Neural progenitor cell (in vitro differentiated cells): ENCODE measurements at regions not wholly inside any gene's neighbourhood (a gene's known extent, or its start where the extent isn't known, plus 50 kb on each side); places are given as distances from the start of the nearest gene placed in this dataset.

ENCODE experiments used
- CTCF ChIP-seq: fragments of 200-600 bp; sonication (generic); IDR thresholded peaks from 2 replicates; pipeline ENCODE4 v1.5.1; 2017; ENCODE audit warnings: antibody characterized with exemption, mild to moderate bottlenecking
- EZH2 ChIP-seq: fragments of 200-600 bp; sonication (generic); IDR thresholded peaks from 2 replicates; pipeline ENCODE4 v1.6.1; 2017; ENCODE audit warnings: antibody characterized with exemption, mild to moderate bottlenecking, moderate library complexity
- EZH2phosphoT487 ChIP-seq: fragments of 200-600 bp; sonication (generic); IDR thresholded peaks from 2 replicates; pipeline ENCODE4 v1.6.1; 2017; ENCODE audit warnings: antibody characterized with exemption

GRCh38 chr10:131815266-131816156 lies 85.3 kb upstream of the PPP2R2D start:
- no peak for TF ChIP-seq CTCF
- no peak for TF ChIP-seq EZH2
- TF ChIP-seq EZH2phosphoT487 = no peak
